ENCODE measurements at regions not wholly inside any gene's neighbourhood (a gene's known extent, or its start where the extent isn't known, plus 50 kb on each side); places are given as distances from the start of the nearest gene placed in this dataset.
"Not testable (repeated sequence)": the region's sequence is repeated elsewhere in the genome, so short reads cannot be mapped to it uniquely, and the experiment has no call there.

DNA sequence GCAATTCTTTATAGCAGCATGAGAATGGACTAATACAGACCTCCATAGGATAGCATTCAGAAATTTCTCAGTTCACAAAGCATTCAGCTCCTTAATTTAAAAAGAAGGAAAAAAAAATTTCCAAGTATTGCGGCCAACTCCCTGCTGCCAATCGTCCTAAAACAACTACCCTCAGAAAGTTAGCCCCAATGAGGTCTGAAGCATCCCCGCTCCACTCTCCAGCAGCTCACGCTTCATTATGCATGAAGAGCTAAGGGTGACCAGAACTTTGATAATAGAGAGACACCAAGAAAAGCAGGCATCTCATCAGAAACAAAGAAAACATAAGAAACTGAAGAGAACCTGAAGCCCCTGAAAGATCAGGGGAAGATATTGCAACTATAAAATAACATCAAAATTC is 172.8 kb upstream of the NUDT4 start:
- DNase-seq (ENCODE audit: low read depth in 3 of 3): no peak

- no peak for DNase-seq (ENCODE audit: low read depth in 3 of 3)
Measured at GRCh38 chr12:93205361-93205760, 172.4 kb upstream of the NUDT4 start.

DNA sequence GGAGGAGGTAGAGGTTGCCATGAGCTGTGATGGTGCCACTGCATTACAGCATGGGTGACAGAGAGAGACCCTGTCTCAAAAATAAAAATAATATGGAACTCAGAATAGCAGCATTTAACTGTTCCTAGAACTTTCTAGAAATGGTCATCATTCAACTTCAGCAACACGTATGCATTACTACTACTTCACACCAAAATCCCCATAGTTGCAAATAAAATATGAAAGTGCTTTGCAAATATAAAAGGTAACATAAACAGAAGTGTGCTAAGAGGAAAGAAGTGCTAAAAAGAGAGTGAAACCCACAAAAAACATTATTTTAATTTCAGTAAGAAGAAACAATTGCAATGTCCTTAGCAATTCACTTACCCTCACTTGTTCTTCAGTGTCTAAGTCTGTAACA is 169.7 kb upstream of the NUDT4 start:
- no peak for DNase-seq (ENCODE audit: low read depth in 3 of 3)

- no peak for DNase-seq (ENCODE audit: low read depth in 3 of 3)
Measured at GRCh38 chr12:93214523-93215289, 163.0 kb upstream of the NUDT4 start.

DNA sequence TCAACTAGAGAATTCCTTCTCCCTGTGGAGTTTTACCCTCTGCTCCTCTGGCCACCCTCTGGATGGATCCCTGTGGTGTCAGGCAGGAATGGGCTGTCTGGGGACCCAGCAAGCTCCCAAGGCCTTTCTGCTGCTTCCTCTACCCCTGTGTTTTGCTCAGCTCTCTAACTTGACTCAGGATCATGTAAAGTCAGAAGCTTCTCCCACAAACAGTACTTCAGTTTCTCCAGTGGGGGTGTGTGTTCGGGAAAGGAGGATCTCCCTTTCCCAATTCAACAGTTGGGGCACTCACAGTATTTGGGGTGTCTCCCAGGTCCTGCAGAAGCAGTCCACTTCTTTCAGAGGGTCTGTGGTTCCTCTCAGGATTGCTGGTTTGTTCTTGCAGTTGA is 162.4 kb upstream of the NUDT4 start:
- DNase-seq (ENCODE audit: low read depth in 3 of 3): no peak

DNA sequence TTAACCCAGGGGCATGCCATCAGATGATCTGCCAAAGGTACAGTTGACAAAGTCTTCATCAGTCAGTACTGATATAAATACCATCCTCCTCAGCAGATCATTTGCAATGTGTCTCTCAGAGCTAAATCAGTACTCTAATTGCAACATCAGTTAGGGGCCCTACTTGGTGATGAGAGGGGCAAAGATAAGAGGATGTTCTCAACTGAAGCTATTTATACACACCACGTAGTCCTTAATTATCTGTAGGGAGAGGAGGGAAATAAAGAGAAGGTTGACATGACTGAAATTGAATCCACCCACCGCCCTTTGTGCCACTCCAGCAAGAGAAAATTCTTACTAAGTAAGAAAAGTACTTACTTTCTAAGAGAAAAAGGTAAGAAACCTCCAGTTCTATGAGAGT is 157.8 kb upstream of the NUDT4 start:
- no peak for DNase-seq (ENCODE audit: low read depth in 3 of 3)

DNA sequence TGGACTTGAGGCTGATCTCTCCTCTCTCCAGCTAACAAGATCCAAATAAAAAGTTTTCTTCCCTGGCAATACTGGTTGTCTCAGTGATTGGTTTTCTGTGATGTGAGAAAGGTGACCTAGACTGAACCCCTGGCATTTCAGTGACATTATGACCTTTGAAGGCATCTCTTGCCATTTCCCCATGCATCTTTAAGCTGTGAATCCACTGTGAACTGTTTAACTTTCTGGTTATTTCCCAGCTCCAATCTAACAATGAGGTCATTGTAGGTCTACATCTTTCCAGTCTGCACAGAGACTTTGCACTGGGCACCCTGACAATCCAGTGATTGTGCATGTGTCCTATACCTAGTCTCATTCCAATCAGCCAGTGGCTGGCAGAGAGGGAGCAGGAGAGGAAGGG is 155.9 kb upstream of the NUDT4 start:
- no peak for DNase-seq (ENCODE audit: low read depth in 3 of 3)

- no peak for DNase-seq (ENCODE audit: low read depth in 3 of 3)
Measured at GRCh38 chr12:93223440-93224426, 154.0 kb upstream of the NUDT4 start.

DNA sequence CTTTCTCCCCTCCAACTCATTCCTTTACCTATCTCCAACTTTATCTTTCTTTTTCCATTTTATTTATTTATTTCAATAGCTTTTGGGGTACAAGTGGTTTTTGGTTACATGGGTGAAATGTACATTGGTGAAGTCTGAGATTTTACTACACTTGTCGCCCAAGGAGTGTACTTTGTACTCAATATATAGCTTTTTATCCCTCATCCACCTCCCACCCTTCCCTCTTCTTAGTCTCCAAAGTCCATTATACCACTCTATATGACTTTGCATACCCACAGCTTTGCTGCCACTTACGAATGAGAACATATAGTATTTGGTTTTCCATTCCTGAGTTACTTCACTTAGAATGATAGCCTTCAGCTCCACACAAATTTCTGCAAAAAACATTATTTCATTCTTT is 152.6 kb upstream of the NUDT4 start:
- DNase-seq (ENCODE audit: low read depth in 3 of 3): no peak

- no peak for DNase-seq (ENCODE audit: low read depth in 3 of 3)
Measured at GRCh38 chr12:93226361-93226760, 151.4 kb upstream of the NUDT4 start.

DNA sequence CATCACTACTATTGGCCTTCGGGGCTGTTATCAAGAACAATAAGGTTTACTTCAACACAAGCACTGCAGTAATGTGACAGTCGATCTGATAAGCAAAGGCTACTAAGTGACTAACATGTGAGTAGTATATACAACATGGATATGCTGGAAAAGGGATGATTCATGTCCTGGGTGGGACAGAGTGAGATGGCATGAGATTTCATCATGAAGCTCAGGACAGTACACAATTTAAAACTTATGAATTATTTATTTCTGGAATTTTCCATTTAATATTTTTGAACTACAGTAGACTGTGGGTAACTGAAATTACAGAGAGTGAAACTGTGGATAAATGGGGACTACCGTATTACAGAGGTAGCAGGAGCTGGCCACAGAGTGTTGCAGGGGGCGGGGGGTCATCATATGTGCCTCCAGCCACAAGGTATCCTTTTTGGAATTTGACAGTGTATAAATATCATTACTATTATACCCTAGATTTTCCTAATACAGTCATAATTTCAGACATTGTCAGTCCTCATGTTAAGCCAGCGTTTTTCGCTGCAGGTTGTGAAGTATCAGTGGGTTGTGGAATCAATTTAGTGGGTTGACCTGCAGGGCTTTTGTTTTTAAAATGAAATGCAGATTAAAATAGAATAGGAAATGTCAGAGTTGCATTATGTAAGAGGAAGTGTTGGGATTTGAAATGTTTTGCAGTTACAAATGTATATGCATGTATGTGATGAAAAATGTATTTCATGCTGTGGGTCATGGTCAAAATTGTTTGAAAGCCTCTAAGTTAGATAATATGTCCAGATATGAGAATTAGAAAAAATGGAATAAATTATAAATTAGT is 148.0 kb upstream of the NUDT4 start:
- no peak for DNase-seq (ENCODE audit: low read depth in 3 of 3)

DNA sequence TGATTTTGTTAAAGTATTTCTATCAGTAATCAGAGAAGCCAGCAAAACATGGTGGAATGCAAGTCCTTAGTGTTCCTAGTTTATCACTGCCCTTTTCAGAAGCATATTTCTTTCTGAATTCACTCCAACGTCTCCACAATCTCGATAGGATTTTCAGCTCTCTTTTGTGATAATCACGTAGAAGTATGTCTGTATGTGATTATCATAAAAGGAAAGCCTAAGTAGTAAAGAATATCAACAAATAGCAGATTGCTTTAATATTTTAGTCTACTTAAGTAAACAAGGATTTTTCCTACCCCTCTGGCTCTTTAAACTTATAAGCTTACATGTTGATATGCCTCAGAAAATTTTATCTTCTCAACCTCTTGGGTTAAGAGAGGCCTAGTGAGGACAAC is 147.4 kb upstream of the NUDT4 start:
- no peak for DNase-seq (ENCODE audit: low read depth in 3 of 3)

- no peak for DNase-seq (ENCODE audit: low read depth in 3 of 3)
Measured at GRCh38 chr12:93231938-93232337, 145.8 kb upstream of the NUDT4 start.

DNA sequence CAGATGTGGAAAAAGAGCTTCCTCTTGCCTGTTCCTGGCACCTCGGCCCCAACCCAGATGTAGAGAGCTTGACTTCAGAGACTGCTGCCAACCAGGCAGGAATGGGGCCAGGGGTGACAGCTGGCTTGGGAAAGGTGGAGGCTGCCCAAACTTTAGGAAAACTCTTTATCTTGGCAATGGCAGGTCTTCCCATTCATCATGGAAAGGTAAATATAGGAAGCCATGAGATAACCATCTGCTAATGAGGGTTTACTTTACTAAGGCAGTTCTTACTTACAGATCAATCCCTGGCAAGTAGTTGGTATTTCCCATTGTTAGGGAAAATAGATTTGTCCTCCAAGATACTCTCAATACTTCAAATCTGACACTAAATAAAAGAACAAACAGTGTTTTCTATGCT is 143.1 kb upstream of the NUDT4 start:
- DNase-seq (ENCODE audit: low read depth in 3 of 3): no peak

- DNase-seq (ENCODE audit: low read depth in 3 of 3): no peak
Measured at GRCh38 chr12:93235881-93236280, 141.8 kb upstream of the NUDT4 start.

DNA sequence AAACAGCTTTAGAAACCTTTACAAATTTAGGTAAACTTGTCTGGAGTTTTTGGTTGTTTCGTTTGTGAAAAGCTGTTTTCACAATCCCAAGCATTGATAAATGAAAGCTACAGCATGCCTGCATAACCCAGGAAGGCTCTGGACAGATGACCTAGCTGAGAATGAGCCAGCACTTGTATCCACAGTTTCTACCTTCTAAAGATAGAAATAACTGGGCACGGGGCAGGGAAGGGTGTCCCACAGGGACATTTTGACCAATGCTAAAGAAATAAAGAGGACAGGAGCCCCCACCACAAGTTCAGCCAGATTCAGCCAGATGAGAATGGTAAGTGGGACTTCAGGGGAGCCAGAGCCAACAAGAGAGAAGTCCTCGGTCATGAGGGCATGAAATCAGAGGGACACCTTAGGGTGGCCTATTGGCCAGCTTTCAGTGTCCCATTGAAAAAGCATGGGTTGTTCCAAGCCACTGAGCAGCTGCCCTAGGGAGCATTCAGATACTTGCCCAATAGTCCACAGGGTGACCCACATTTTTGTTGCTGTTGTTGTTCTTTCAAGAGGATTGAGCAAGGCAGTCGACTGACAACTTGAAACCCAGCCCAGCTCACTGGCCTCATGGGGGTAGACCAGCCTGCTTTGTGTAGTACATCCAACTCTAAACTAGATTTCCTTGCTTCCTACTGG is 140.3 kb upstream of the NUDT4 start:
- DNase-seq (ENCODE audit: low read depth in 3 of 3): no peak

- DNase-seq (ENCODE audit: low read depth in 3 of 3): not testable (repeated sequence)
Measured at GRCh38 chr12:93238512-93239262, 139.0 kb upstream of the NUDT4 start.

- DNase-seq (ENCODE audit: low read depth in 3 of 3): not testable (repeated sequence)
Measured at GRCh38 chr12:93239789-93240188, 137.9 kb upstream of the NUDT4 start.

- DNase-seq (ENCODE audit: low read depth in 3 of 3): no peak
Measured at GRCh38 chr12:93242154-93242972, 135.4 kb upstream of the NUDT4 start.

- no peak for DNase-seq (ENCODE audit: low read depth in 3 of 3)
Measured at GRCh38 chr12:93243382-93243688, 134.4 kb upstream of the NUDT4 start.

All from stimulated activated CD4-positive, alpha-beta T cell treated with anti-CD3 and anti-CD28 coated beads, TNF-alpha, amount 100 ng/mL, for 24 hours (primary cell).